GM20000 (cell line): ENCODE measurements at regions not wholly inside any gene's neighbourhood (a gene's known extent, or its start where the extent isn't known, plus 50 kb on each side); places are given as distances from the start of the nearest gene placed in this dataset.

Source experiments
- DNase-seq: peaks from one replicate; pipeline ENCODE4 v3.0.0; 2012; ENCODE audit warnings: low spot score
- CTCF ChIP-seq: IDR thresholded peaks from 2 replicates; pipeline ENCODE4 v1.5.1; 2012; ENCODE audit warnings: mild to moderate bottlenecking, control low read depth; ENCODE audit errors: extremely low read depth, missing control alignments

GRCh38 chr3:69510481-69511030 is 124.7 kb upstream of the FRMD4B start:
- no peak for TF ChIP-seq CTCF
- no peak for DNase-seq

GRCh38 chr3:69509288-69509687 is 123.4 kb upstream of the FRMD4B start:
- no peak for TF ChIP-seq CTCF
- no peak for DNase-seq

GRCh38 chr3:69505770-69506407 is 120.0 kb upstream of the FRMD4B start:
- no peak for TF ChIP-seq CTCF
- DNase-seq: no peak

GRCh38 chr3:69504232-69504631 is 118.3 kb upstream of the FRMD4B start:
- TF ChIP-seq CTCF: no peak

GRCh38 chr3:69500604-69501003 is 114.7 kb upstream of the FRMD4B start:
- TF ChIP-seq CTCF: no peak
- DNase-seq: no peak

More at GRCh38 chr3:69504232-69504631, 118.3 kb upstream of the FRMD4B start:
- no peak for DNase-seq

GRCh38 chr3:69499899-69500421 is 114.1 kb upstream of the FRMD4B start:
- DNase-seq: no peak
- TF ChIP-seq CTCF: no peak

- no peak for TF ChIP-seq CTCF
- no peak for DNase-seq
These were observed 113.5 kb upstream of the FRMD4B start for GRCh38 chr3:69499422-69499821.
